WTC11 (cell line): ENCODE measurements at regions not wholly inside any gene's neighbourhood (a gene's known extent, or its start where the extent isn't known, plus 50 kb on each side); places are given as distances from the start of the nearest gene placed in this dataset.

ENCODE experiments used
- TF ChIP-seq, protein P1 (sequence below): sonication (generic); formaldehyde crosslinking; conservative IDR thresholded peaks from 2 replicates; pipeline ENCODE4 v1.8.1; 2023; ENCODE audit warnings: mild to moderate bottlenecking, low read depth, missing genetic modification reagents, moderate library complexity
- TF ChIP-seq, protein P2 (sequence below): fragments of 200-600 bp; IDR thresholded peaks from 2 replicates; pipeline ENCODE4 v1.8.0; 2022; ENCODE audit warnings: antibody characterized with exemption
- TF ChIP-seq, protein P3 (sequence below): sonication (generic); formaldehyde crosslinking; IDR thresholded peaks from 2 replicates; pipeline ENCODE4 v1.8.1; 2023; ENCODE audit warnings: mild to moderate bottlenecking, missing genetic modification reagents, moderate library complexity
- TF ChIP-seq, protein P4 (sequence below): sonication (generic); formaldehyde crosslinking; IDR thresholded peaks from 2 replicates; pipeline ENCODE4 v1.8.1; 2022; ENCODE audit warnings: low read depth, mild to moderate bottlenecking, moderate library complexity, missing genetic modification reagents, borderline replicate concordance

DNA sequence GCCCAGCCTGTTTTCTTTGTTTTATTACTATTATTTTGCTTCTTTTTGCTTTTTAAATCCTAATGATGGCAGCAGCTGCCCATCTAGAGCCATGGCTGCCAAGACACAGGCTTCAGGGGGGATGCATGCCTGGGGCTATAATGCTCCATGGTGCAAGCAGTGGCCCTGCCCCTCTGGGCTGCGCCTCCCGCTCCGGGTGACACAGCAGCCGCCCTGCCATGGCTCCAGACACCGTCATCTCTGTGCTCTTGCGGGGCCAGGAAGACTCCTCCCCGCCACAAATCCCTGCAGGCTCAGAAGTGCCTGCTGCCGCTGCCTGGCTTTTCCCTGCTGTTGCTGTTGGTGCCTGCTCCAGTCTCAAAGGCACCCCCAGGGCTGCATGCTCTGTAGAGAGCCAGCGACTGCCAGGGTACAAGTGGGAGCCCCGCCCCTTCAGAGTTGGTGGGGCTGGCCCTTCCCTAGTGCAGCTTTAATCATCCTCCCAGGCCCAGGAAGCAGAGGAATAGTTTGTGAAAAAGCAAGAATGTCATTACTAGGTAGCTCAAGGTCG is 581.5 kb downstream of the FGF9 start:
- TF ChIP-seq, protein P1, sequence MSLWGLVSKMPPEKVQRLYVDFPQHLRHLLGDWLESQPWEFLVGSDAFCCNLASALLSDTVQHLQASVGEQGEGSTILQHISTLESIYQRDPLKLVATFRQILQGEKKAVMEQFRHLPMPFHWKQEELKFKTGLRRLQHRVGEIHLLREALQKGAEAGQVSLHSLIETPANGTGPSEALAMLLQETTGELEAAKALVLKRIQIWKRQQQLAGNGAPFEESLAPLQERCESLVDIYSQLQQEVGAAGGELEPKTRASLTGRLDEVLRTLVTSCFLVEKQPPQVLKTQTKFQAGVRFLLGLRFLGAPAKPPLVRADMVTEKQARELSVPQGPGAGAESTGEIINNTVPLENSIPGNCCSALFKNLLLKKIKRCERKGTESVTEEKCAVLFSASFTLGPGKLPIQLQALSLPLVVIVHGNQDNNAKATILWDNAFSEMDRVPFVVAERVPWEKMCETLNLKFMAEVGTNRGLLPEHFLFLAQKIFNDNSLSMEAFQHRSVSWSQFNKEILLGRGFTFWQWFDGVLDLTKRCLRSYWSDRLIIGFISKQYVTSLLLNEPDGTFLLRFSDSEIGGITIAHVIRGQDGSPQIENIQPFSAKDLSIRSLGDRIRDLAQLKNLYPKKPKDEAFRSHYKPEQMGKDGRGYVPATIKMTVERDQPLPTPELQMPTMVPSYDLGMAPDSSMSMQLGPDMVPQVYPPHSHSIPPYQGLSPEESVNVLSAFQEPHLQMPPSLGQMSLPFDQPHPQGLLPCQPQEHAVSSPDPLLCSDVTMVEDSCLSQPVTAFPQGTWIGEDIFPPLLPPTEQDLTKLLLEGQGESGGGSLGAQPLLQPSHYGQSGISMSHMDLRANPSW: no peak
- TF ChIP-seq, protein P2, sequence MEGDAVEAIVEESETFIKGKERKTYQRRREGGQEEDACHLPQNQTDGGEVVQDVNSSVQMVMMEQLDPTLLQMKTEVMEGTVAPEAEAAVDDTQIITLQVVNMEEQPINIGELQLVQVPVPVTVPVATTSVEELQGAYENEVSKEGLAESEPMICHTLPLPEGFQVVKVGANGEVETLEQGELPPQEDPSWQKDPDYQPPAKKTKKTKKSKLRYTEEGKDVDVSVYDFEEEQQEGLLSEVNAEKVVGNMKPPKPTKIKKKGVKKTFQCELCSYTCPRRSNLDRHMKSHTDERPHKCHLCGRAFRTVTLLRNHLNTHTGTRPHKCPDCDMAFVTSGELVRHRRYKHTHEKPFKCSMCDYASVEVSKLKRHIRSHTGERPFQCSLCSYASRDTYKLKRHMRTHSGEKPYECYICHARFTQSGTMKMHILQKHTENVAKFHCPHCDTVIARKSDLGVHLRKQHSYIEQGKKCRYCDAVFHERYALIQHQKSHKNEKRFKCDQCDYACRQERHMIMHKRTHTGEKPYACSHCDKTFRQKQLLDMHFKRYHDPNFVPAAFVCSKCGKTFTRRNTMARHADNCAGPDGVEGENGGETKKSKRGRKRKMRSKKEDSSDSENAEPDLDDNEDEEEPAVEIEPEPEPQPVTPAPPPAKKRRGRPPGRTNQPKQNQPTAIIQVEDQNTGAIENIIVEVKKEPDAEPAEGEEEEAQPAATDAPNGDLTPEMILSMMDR: no peak
- TF ChIP-seq, protein P3, sequence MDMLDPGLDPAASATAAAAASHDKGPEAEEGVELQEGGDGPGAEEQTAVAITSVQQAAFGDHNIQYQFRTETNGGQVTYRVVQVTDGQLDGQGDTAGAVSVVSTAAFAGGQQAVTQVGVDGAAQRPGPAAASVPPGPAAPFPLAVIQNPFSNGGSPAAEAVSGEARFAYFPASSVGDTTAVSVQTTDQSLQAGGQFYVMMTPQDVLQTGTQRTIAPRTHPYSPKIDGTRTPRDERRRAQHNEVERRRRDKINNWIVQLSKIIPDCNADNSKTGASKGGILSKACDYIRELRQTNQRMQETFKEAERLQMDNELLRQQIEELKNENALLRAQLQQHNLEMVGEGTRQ (CRISPR knock-in tag): no peak
- TF ChIP-seq, protein P4, sequence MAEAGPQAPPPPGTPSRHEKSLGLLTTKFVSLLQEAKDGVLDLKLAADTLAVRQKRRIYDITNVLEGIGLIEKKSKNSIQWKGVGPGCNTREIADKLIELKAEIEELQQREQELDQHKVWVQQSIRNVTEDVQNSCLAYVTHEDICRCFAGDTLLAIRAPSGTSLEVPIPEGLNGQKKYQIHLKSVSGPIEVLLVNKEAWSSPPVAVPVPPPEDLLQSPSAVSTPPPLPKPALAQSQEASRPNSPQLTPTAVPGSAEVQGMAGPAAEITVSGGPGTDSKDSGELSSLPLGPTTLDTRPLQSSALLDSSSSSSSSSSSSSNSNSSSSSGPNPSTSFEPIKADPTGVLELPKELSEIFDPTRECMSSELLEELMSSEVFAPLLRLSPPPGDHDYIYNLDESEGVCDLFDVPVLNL (CRISPR knock-in tag): no peak
